Psoas muscle (tissue), 7 donors: ENCODE measurements at regions not wholly inside any gene's neighbourhood (a gene's known extent, or its start where the extent isn't known, plus 50 kb on each side); places are given as distances from the start of the nearest gene placed in this dataset.

ENCODE experiments used
- ATAC-seq, 4 donors: fragments of 200-7000 bp; cut with Tn5 transposase; one replicate each; pipeline ENCODE4 v1.9.1; 2020; ENCODE audit warnings: moderate library complexity in 3 of 4, mild to moderate bottlenecking in 2 of 4
- DNase-seq, 2 donors: peaks; one replicate each; pipeline ENCODE4 v3.0.0-alpha.2; 2020
- H3K27ac ChIP-seq: fragments of 200-600 bp; one replicate; pipeline ENCODE4 v1.8.0; 2022
- H3K27me3 ChIP-seq, 3 donors: fragments of 200-600 bp in 1 of 3; one replicate each; pipeline versions ENCODE4 v1.6.1 to v1.8.0; 2013 to 2022; ENCODE audit warnings: low read length in 2 of 3, mild to moderate bottlenecking in 2 of 3, moderate library complexity in 1 of 3; ENCODE audit not compliant: insufficient read depth in 3 of 3
- H3K36me3 ChIP-seq, 2 donors: fragments of 200-600 bp in 1 of 2; one replicate each; pipeline versions ENCODE4 v1.6.1 to v1.8.0; 2013 to 2022; ENCODE audit warnings: low read depth in 1 of 2, mild to moderate bottlenecking in 1 of 2, moderate library complexity in 1 of 2; ENCODE audit not compliant: insufficient read depth in 1 of 2
- H3K4me1 ChIP-seq: fragments of 200-600 bp; one replicate; pipeline ENCODE4 v1.8.0; 2022
- H3K4me3 ChIP-seq: fragments of 200-600 bp; one replicate; pipeline ENCODE4 v1.8.0; 2022; ENCODE audit warnings: mild to moderate bottlenecking
- H3K9me3 ChIP-seq: fragments of 200-600 bp; one replicate; pipeline ENCODE4 v1.8.0; 2022
- CTCF ChIP-seq: fragments of 200-600 bp; IDR thresholded peaks from one replicate; pipeline ENCODE4 v1.8.0; 2022; ENCODE audit warnings: antibody characterized with exemption
- WGBS, 3 donors: extraction: QIAGEN DNeasy Blood & Tissue Kit; methylation state at CpG; one replicate each; pipeline versions ENCODE4 v1.1.6 to v1.1.7; 2013; 5-methylcytosine and 5-hydroxymethylcytosine counted together
- intact Hi-C, 2 donors: fragments of 100-400 bp; cut with DNase I; formaldehyde crosslinking; loops; one replicate each; pipeline versions ENCODE4 v1.11.0 to v1.14.2; 2022
- donor health status: healthy with polysubstance abuse.
- donor health status: DM: no; HTN: no; CAD: no; lungs with moderate emphysema.
- donor health status: Bipolar disorder and iron deficiency.
- donor health status: healthy.
- donor health status: DM: yes; HTN: yes; CAD: no.
- donor health status: DM: no; HTN: no; CAD: no.
- donor health status: DM: yes; HTN: yes; CAD: no.

GRCh38 chr14:27025648-27026047, 427.8 kb upstream of the NOVA1 start:
- no peak overlapping the region for H3K27ac ChIP-seq
- no peak for TF ChIP-seq CTCF
- ATAC-seq = no peak
- intact Hi-C loops = no loop called here
- no peak for DNase-seq
- no peaks in the 10 kb centered on the region for H3K9me3 ChIP-seq
- no peaks in the 10 kb centered on the region for H3K36me3 ChIP-seq
- H3K4me1 ChIP-seq = no peaks in the 10 kb centered on the region
- H3K27me3 ChIP-seq = no peaks in the 10 kb centered on the region
- no peak overlapping the region for H3K4me3 ChIP-seq
- WGBS, 3 donors = 93 to 100% (median 100%) methylated on average over 1 of the region's 1 CpG

GRCh38 chr14:27026097-27026496, 428.3 kb upstream of the NOVA1 start:
- H3K27ac ChIP-seq = no peak overlapping the region
- TF ChIP-seq CTCF = no peak
- no peak overlapping the region for H3K4me3 ChIP-seq
- DNase-seq (no peak), ATAC-seq (no peak)
- no peaks in the 10 kb centered on the region for H3K4me1 ChIP-seq
- no peaks in the 10 kb centered on the region for H3K36me3 ChIP-seq
- H3K9me3 ChIP-seq = no peaks in the 10 kb centered on the region
- WGBS, 3 donors = 52 to 70% (median 68%) methylated on average over 3 of the region's 3 CpGs
- no peaks in the 10 kb centered on the region for H3K27me3 ChIP-seq
- intact Hi-C loops = no loop called here

GRCh38 chr14:27040552-27040951, 442.7 kb upstream of the NOVA1 start:
- Histone ChIP-seq H3K27ac (no peak overlapping the region), H3K4me3 (no peak overlapping the region), H3K9me3 (no peaks in the 10 kb centered on the region), H3K27me3 (no peaks in the 10 kb centered on the region), H3K4me1 (no peaks in the 10 kb centered on the region), H3K36me3 (no peaks in the 10 kb centered on the region)
- DNase-seq (no peak), ATAC-seq (no peak)
- TF ChIP-seq CTCF = no peak
- intact Hi-C loops = no loop called here
- 69 to 79% (median 79%) methylated on average over 2 of the region's 2 CpGs for WGBS, 3 donors

GRCh38 chr14:27049701-27050100, 451.9 kb upstream of the NOVA1 start:
- no peaks in the 10 kb centered on the region for H3K27me3 ChIP-seq
- no peak overlapping the region for H3K27ac ChIP-seq
- H3K4me1 ChIP-seq = no peaks in the 10 kb centered on the region
- no peaks in the 10 kb centered on the region for H3K36me3 ChIP-seq
- no peaks in the 10 kb centered on the region for H3K9me3 ChIP-seq
- WGBS, 3 donors = 15 to 32% (median 16%) methylated on average over 3 of the region's 3 CpGs
- peak in 1 of 4 donors; percentile 72 for ATAC-seq
- no peak for DNase-seq
- no peak overlapping the region for H3K4me3 ChIP-seq
- intact Hi-C loops = no loop called here
- no peak for TF ChIP-seq CTCF

GRCh38 chr14:27050208-27050607, 452.4 kb upstream of the NOVA1 start:
- DNase-seq (no peak), ATAC-seq (peak in 1 of 4 donors; percentile 71)
- no peak for TF ChIP-seq CTCF
- intact Hi-C loops = no loop called here
- no peaks in the 10 kb centered on the region for H3K9me3 ChIP-seq
- no peaks in the 10 kb centered on the region for H3K36me3 ChIP-seq
- no peak overlapping the region for H3K27ac ChIP-seq
- H3K4me3 ChIP-seq = no peak overlapping the region
- no peaks in the 10 kb centered on the region for H3K4me1 ChIP-seq
- no peaks in the 10 kb centered on the region for H3K27me3 ChIP-seq
